GM18870 (cell line): ENCODE measurements at regions not wholly inside any gene's neighbourhood (a gene's known extent, or its start where the extent isn't known, plus 50 kb on each side); places are given as distances from the start of the nearest gene placed in this dataset.
"Not testable (repeated sequence)": the region's sequence is repeated elsewhere in the genome, so short reads cannot be mapped to it uniquely, and the experiment has no call there.

Source experiments
- ATAC-seq: cut with Tn5 transposase; IDR thresholded peaks from one replicate; pipeline ENCODE4 v1.9.1; 2021; ENCODE audit warnings: moderate library complexity; ENCODE audit not compliant: unreplicated experiment

DNA sequence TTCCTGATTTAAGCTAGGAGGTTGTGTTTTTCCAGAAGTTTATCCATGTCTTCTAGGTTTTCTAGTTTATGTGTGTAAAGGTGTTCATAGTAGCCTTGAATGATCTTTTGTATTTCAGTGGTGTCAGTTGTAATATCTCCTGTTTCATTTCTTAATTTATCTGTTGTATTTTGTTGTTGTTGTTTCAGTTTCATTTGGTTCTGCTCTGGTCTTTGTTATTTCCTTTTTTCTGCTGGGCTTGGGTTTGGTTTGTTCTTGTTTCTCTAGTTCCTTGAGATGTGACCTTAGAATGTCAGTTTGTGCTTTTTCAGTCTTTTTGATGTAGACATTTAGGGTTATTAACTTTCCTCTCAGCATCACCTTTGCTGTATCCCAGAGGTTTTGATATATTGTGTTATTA lies 62.8 kb downstream of the SCP2D1 start:
- not testable (repeated sequence) for ATAC-seq

DNA sequence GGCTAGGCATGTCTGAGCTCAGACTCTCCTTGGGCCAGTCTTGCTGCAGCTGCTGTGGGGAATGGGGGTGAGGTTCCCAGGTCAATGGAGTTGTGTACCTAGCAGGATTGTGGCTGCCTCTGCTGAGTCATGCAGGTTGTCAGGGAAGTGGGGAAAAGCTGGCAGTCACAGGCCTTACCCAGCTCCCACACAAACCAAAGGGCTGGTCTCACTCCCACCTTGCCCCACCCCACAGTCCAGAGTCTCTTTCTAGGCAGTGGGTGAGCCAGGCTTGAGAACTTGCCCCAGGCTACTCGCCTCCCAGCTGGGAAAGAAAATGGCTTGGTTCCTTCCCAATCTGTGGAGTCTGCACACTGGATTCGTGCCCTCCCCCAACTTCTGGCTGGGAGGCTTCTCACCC lies 65.7 kb downstream of the SCP2D1 start:
- ATAC-seq: no peak

DNA sequence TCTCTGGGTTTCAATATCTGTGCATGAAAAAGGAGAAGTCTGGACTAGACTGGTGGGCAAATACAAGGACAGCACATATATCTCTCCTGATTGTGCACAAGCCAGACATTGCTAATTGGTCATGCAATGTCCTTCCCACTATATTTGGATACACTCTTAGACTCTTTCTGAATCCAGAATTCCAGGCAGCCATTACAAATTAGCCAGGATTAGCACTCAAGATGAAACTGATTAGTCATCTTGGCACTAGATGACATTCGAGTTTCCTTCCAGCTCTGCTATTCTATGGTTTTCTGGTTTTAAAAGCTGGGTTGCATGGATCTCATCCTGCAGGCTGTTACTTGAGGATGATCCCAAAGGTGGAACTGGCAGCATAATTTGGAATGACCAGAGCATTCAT lies 73.2 kb downstream of the SCP2D1 start:
- ATAC-seq: no peak

DNA sequence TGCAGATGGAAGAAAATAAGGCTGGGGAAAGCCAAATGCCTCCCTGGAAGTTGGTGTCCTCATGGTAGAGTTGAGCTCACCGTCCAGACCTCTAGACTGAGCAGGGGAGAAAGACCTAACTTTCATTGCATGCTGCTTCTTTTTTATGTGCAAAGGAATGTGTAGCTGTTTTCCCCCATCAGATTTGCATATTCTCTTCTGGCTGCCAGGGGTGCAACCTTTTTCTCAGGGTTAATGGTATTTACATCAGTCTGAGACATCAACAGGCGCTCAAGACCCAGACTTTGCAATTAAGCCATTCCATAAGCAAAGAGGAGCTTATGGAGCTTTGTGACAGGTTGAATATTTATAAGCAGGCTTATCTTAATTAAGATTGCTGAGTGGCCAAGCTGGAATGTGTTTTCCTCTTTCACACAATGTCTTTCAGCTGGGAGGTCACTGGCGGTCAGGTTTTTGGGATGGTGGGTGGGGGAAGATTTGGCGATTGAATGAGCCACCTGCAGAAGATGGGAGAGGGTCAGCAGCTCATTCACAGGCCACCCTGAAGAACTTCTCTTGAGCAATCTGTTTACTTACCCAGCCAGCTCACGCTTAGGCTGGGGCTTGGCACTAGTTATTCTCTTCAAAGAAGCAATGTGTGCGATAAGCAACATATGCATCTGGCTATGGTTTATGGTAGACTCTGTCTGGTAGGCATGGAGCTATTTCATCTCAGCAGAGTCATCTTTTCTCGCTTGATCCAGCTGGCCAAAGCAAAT lies 88.6 kb downstream of the SCP2D1 start:
- no peak for ATAC-seq

DNA sequence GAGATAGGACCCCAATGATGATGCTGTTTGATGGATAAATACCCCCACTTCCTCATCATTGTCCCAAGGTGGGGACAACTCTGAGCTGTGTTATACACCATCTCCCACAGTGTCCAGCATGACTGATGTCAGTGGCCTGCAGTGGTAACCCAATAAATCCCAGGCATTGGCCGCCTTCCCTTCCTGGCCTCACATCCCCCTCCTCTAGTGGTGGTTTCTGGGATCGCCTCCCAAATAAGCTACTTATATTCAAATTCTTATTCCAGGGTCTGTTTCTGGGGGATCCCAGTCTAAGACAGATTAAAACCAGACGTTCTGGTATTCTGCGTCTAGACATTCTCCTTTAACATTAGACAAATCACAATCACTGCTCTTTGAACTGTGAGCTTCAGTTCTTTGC lies 90.6 kb downstream of the SCP2D1 start:
- no peak for ATAC-seq

DNA sequence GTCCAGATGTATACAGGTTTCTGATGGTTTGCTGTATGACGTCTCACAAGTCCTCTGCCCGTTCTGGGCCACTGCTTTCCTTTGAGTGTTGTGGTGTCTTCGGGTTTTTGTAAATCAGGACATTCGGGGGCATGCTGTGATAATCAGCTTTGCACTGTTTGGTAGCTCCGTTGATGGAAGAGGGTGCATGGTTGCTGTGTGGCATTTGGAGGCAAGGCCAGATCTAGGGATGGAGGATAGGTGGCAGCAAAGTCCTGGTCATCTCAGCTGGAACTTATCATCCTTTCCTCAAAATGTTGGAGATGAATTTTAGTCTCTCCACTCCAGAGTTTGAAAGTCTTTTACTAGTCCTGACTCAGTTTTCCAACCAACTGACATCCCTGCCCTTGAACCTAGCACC lies 91.0 kb downstream of the SCP2D1 start:
- no peak for ATAC-seq

DNA sequence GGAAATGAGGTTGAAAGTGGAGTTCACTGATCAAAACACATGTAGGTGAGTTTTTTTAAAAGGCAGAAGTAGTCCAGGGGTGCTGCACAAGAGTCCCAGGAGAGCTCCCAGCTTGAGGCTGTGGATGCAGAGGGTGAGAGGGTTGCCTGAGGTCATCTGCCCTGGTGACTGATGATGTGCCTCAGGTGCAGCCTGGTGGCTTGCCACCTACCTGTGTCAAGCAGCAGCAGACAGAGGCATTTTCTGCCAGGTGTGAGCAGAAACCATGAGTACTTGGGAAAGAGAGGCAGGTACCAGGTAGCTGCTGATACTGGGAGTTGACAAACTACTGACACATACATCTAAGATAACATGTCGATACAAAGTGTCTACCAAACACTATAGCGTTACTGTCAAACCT lies 92.5 kb downstream of the SCP2D1 start:
- ATAC-seq: no peak

DNA sequence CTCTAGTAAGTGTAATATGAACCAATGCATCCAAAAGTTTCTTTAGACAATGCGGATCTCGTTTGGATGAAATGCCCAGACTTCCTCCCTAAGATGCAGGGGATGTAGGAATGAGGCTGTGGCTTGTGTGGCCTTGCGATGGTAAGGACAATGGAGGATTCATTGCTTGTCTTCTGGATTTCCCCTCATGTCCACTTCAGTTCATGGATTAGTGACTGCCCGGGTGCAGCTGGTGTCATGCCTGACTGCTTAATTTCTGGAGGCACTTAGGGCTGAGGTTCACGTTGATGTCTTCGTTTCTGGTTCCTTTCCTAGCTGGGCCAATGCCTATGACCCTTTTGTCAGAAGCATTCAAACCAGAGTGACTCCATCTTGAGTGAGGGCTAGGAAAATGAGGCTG lies 93.8 kb downstream of the SCP2D1 start:
- no peak for ATAC-seq

DNA sequence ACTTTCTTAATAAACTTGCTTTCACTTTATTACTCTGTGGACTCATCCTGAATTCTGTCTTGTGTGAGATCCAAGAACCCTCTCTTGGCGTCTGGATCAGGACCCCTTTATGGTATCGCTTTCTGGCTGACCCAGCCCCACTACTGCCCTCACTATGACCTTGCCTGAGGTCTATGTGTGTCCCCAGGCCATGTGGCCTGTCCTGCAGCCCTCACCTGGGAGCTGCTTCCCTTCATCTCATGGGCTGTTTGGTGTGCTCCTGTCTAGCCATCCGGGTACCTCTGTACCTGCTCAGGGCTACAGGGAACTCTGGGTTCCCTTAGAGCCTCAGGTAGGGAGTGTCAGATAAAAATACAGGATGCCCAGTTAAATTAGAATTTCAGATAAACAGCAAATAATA lies 94.5 kb downstream of the SCP2D1 start:
- ATAC-seq: no peak

DNA sequence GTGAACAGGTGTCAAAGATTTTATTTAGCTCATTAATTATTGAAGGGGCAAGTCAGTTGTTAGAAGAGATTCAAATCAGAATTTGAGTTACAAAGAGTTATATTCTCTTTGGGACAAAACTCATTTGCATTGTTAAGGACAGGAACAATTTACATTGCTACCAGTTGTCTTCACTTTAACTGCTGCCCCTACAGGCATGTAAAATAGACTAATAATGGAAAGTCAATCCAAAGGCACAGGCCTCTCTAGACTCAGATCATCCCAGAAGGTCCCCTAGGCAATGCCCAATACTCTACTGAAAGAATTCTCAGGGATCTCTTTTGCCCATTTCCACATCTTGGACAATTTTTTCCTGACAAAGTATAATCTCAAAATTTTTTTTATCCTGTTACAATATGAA lies 95.7 kb downstream of the SCP2D1 start:
- ATAC-seq: no peak

DNA sequence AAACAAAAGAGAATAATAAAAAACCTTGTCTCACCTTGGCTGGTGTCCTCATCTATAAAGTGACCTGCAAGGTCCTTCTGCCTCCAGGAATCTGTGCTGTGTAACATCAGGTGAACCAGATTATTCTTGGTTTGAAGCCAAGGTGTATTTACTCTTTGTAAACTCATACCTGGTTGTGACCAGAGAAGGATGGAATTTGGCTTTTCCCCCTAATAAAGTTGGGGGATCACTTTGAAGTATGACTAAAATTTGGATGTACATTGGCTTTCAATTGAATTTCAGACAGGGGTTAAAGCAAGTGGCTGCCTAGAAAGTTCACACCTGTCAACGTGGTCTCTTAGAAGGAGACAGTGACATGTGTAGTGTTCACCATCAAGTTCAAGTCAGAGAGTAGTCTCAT lies 100.1 kb downstream of the SCP2D1 start:
- ATAC-seq: no peak

DNA sequence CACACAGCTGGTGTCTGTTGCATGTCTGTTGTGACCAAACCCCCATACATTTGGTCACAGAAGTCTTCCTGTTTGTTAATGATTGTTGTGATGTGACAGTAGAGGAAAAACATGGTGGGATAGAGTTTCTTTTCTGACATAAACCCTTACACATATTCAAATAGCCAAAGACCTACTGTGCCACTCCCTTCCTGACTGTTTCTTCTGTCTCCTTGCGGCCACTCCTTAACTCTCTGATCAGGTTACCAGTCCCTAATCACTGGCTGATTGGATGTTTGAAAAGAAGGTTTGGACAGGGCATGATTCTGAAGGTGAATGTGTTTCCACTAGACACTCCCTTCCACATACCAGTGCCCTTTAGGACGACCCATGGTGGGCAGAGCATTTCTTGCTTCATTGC lies 101.2 kb downstream of the SCP2D1 start:
- no peak for ATAC-seq

DNA sequence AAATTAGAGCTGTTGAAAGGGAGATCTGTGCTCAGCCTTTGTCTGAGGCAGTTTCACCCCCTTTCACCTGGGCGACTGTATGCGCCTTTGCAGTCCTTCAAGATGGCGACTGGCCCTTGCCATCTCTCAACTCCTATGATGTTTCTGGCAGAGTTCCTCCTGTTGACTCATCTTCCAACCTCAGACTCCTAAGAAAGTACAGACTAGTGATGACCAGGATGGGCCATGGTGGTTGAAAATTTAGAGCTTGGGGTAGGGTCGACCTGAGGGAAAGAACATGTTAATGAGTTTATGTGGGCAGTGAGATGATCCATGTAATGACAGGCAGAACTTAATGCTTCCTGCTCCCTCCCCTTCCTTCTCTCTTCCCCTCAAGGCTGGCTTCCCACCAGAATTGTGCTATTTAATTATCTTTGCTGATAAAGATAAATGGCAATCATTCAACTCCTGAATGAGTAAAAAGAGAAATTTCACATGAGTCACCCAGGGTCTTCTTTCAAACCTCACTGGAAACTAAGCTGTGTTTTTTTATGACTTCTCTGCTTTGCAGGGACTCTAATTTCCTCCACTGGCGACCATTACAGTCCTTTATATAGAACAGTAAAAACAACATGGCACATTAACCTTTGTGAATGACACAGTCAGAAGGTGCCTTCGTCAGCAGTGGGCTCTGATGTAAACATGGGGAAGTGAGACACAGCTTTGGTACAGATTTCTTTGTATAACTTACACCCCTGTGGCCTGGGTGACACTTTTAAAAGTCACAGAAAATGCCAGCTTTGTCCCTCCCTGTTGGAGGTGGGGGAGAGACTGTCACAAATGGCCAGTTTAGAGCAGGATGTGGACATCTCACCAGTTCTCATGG lies 103.5 kb downstream of the SCP2D1 start:
- ATAC-seq: no peak

DNA sequence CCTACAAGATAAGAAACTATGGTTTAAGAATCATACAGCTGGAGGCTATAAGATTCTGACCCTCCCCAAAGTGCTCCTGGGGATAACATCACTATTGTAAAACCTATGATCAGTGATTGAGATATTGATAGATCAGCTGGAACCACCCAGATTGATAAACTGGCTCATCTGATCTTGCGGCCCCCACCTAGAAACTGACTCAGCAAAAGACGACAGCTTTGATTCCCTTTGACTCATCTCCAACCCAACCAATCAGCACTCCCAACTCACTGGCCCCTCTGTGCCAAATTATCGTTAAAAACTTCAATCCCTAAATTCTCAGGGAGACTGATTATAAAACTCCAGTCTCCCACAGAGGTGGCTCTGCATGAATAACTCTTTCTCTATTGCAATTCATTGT lies 106.4 kb downstream of the SCP2D1 start:
- ATAC-seq: no peak

DNA sequence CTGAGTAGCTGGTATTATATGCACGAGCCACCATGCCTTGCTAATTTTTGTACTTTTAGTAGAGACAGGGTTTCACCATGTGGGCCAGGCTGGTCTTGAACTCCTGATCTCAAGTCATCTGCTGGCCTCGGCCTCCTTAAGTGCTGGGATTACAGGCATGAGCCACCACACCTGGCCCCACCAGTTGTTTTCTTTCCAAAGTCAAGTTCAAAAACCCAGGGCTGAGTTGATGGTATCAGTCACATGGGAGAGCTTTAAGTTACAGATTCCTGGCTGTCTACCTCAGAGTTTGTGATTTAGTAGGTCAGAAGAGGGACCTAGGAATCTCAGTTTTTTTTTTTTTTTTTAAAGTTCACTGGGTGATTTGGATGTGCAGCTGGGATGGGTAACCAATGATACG lies 107.7 kb downstream of the SCP2D1 start:
- ATAC-seq: no peak

DNA sequence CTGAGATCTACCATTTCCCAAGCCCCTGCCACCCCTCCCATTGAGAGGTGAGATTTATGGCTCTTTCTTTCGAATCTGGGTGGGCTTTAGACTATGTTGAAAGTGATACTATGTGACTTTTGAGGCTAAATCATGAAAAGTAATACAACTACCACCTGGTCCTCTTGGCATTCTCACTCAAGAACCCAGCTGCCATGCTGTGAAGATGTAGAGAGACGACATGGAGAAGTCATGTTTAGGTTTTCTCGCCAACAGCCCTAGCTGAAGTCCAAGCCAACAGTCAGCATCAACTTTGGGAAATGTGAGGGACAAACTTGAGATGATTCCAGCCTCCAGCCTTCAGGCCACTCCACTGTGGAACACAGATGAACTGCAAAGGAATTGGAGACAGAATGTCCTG lies 108.7 kb downstream of the SCP2D1 start:
- ATAC-seq: no peak

DNA sequence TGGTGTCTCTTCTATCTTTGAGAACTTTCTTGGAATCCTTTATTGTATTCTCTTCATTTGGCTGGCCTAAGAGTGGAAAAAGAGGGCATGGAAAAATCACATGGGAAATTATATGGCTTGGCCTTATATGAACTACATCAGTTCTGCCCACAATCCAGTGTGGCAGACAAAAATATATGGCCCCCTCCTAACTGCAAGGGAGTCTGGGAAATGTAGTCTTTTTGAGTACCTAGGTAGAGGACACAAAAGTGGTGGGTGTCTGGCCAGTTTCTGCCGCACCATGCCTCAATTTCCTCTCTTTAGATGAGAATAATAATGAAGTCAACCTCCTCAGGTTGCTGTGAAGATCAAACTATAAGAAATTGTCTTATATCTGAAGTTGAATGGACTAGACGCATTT lies 109.3 kb downstream of the SCP2D1 start:
- ATAC-seq: no peak

DNA sequence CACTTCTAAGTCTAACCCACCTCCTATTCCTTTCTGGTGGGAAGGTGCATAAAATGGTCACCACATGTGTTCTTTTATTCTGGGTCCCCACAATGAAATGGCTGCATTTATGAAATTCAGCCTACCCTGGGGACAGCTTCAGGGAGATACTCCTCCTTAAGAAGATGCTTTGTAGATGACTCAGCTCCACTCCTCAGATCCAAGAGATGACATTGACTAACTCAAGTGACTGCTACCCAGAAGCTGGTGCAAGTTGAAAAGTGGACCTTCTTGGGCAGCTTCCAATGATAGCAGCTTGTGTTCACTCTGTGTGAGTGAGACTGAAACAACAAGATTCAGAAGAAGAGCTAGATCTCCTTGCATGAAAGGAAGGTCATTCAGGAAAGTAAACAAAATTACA lies 113.4 kb downstream of the SCP2D1 start:
- no peak for ATAC-seq

DNA sequence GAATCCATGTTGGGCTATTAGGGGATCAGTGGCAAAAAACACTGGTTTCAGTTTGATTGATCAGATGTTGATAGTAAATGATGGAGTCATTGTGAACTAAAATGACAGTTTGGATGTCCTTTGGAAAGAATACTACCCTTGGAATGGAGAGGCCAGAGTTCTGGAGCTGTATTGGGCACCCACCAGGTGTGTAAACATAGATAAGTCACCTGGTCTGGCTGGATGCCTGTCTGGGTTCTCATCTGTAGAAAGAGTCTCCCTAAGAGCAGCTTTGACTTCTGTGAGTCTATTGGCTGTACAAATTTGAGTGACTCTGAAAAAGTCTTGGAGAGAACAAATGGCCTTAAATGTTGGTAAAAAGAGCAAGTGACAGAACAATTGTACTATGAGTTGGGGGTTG lies 115.0 kb downstream of the SCP2D1 start:
- ATAC-seq: no peak

DNA sequence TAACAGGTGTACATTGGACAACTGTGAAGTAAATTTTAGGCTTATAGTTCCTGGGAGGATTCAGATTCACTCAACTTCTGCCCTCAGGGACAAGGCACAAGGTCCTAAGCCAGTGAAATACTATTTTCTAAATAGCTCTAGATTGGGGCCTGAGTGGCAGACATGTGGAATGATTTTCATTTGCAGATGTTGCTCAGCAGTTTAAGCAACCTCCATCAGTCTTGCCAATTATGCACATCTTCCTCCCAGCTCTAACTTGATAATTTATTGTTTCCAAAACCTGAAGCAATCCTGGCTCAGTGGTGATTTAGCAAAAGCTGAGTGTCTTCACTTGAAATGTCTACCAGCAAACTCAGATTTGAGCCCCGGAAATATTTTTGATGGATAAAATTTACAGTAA lies 116.2 kb downstream of the SCP2D1 start:
- no peak for ATAC-seq

DNA sequence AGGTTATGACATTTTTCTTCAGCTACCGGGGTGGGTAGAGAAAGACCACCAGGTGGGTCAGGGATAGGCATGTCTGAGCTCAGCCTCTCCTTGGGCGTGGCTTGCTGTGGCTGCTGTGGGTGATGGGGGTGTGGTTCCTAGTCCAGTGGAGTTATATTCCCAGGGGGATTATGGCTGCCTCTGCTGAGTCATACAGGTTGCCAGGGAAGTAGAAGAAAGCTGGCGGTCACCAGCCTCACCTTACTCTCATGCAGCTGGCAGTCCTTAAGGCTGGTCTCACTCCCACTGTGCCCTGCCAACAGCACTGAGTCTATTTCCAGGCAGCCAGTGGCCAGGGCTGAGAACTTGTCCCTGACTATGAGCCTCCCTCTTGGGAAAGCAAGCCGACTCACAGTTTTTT lies 130.0 kb downstream of the SCP2D1 start:
- ATAC-seq: no peak

DNA sequence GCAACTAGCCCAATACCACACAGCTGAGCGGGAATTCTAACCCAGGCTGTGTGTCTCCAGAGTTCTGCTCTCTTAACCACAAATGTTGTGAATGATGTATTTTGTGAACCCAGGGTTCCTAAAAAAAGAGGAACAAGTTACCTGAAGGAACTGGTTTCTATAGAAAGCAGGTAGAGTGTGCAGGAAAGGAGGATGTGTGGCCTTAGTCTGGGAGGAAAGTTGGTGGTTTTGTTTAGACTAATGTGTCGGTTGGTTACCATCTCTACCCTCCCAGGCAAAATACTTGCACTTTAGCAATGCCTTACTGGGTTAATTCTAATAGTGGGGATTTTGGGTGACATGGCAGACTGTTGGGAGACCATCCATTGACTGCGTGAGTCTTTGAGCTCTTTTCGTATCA lies 143.3 kb downstream of the SCP2D1 start:
- no peak for ATAC-seq
